Muscle layer of colon (tissue), 2 donors: ENCODE measurements at regions not wholly inside any gene's neighbourhood (a gene's known extent, or its start where the extent isn't known, plus 50 kb on each side); places are given as distances from the start of the nearest gene placed in this dataset.
"Not testable (repeated sequence)": the region's sequence is repeated elsewhere in the genome, so short reads cannot be mapped to it uniquely, and the experiment has no call there.

Experiments used
- H3K27ac ChIP-seq: one replicate; pipeline ENCODE4 v1.7.0; 2013; ENCODE audit warnings: low read depth, mild to moderate bottlenecking, low read length, moderate library complexity
- H3K27me3 ChIP-seq, 2 donors: one replicate each; pipeline ENCODE4 v1.7.0; 2013; ENCODE audit warnings: low read length in 2 of 2, mild to moderate bottlenecking in 2 of 2; ENCODE audit not compliant: insufficient read depth in 2 of 2, control insufficient read depth in 1 of 2
- H3K36me3 ChIP-seq: one replicate; pipeline ENCODE4 v1.7.0; 2013; ENCODE audit warnings: mild to moderate bottlenecking, low read length; ENCODE audit not compliant: insufficient read depth
- H3K4me1 ChIP-seq: one replicate; pipeline ENCODE4 v1.7.0; 2013; ENCODE audit warnings: mild to moderate bottlenecking, low read length; ENCODE audit not compliant: insufficient read depth
- H3K4me3 ChIP-seq, 2 donors: one replicate each; pipeline ENCODE4 v1.7.0; 2013; ENCODE audit warnings: low read length in 2 of 2, low read depth in 1 of 2, mild to moderate bottlenecking in 1 of 2, moderate library complexity in 1 of 2
- H3K9ac ChIP-seq: one replicate; pipeline ENCODE4 v1.7.0; 2013; ENCODE audit warnings: low read length
- H3K9me3 ChIP-seq: one replicate; pipeline ENCODE4 v1.7.0; 2013; ENCODE audit warnings: mild to moderate bottlenecking, low read length
- donor health status: abdominal sarcoma.
- donor health status: Adenocarcinoma of cecum.

DNA sequence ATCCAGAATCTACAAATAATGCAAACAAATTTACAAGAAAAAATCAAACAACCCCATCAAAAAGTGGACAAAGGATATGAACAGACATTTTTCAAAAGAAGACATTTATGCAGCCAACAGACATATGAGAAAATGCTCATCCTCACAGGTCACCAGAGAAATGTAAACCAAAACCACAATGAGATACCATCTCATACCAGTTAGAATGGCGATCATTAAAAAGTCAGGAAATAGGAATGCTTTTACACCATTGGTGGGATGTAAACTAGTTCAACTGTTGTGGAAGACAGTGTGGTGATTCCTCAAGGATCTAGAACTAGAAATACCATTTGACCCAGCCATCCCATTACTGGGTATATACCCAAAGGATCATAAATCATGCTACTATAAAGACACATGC, 56.6 kb upstream of the GNAQ start:
- H3K27ac ChIP-seq, H3K9ac ChIP-seq, H3K36me3 ChIP-seq, H3K9me3 ChIP-seq, H3K27me3 ChIP-seq, H3K4me1 ChIP-seq, H3K4me3 ChIP-seq: not testable (repeated sequence)
